ENCODE measurements at regions not wholly inside any gene's neighbourhood (a gene's known extent, or its start where the extent isn't known, plus 50 kb on each side); places are given as distances from the start of the nearest gene placed in this dataset.

- Histone ChIP-seq H2BK120ac (replicated peaks; ENCODE audit: low read depth, low read length) (no peak overlapping the region), H3K4me2 (ENCODE audit: insufficient read depth in 1 of 2, low read depth in 2 of 2, low read length in 2 of 2) (no peak overlapping the region), H3K79me1 (ENCODE audit: low read depth, low read length) (no peaks in the 10 kb centered on the region), H3K4me3 (ENCODE audit: extremely low read depth in 1 of 4, insufficient read depth in 2 of 4, low read depth in 3 of 4, low read length in 4 of 4) (no peak overlapping the region), H3K79me2 (ENCODE audit: control insufficient read depth in 1 of 2, insufficient read depth in 2 of 2, low read length in 2 of 2) (no peaks in the 10 kb centered on the region), H3K23ac (ENCODE audit: insufficient read length) (no peak overlapping the region), H4K91ac (replicated peaks; ENCODE audit: insufficient read length, low read length) (no peak overlapping the region), H3K27ac (ENCODE audit: low read depth, low read length) (no peak overlapping the region), H3K9ac (replicated peaks in 1 of 4; ENCODE audit: extremely low read depth in 1 of 4, low read depth in 3 of 4, low read length in 3 of 4) (no peak overlapping the region), H2BK5ac (ENCODE audit: low read depth, low read length) (no peak overlapping the region), H2AK5ac (ENCODE audit: low read depth, low read length) (no peak overlapping the region), H2BK12ac (ENCODE audit: low read depth, low read length) (no peak overlapping the region), H3K27me3 (replicated peaks in 1 of 4; ENCODE audit: control insufficient read depth in 3 of 4, extremely low read depth in 1 of 4, insufficient read depth in 3 of 4, low read length in 3 of 4) (no peaks in the 10 kb centered on the region), H2AFZ (ENCODE audit: low read length) (peak overlapping the region; percentile 98), H3K14ac (ENCODE audit: insufficient read length) (no peak overlapping the region), H3K56ac (replicated peaks; ENCODE audit: insufficient read length, low read depth, low read length) (no peak overlapping the region), H4K5ac (ENCODE audit: insufficient read length, low read depth, low read length) (no peak overlapping the region), H3K4ac (replicated peaks; ENCODE audit: insufficient read length, low read depth, low read length) (no peak overlapping the region), H2BK20ac (ENCODE audit: low read length) (no peak overlapping the region), H3K4me1 (replicated peaks in 1 of 4; ENCODE audit: control insufficient read depth in 3 of 4, insufficient read depth in 4 of 4, low read length in 3 of 4) (no peaks in the 10 kb centered on the region), H3K9me3 (ENCODE audit: insufficient read depth in 2 of 2, low read depth in 1 of 2, low read length in 1 of 2) (no peaks in the 10 kb centered on the region), H4K20me1 (replicated peaks in 1 of 2; ENCODE audit: control insufficient read depth in 1 of 2, insufficient read depth in 2 of 2, low read length in 2 of 2) (no peaks in the 10 kb centered on the region), H3K23me2 (ENCODE audit: low read depth, low read length) (no peaks in the 10 kb centered on the region), H4K8ac (ENCODE audit: extremely low read depth, insufficient read depth, low read length) (no peak overlapping the region), H3K18ac (ENCODE audit: extremely low read depth, low read length) (no peak overlapping the region), H2BK15ac (ENCODE audit: low read length) (no peak overlapping the region), H3K36me3 (ENCODE audit: control insufficient read depth in 2 of 4, insufficient read depth in 4 of 4, low read length in 3 of 4) (no peaks in the 10 kb centered on the region)
- peak; percentile 13 for FAIRE-seq
- CTCF ChIA-PET (ENCODE audit: partially characterized antibody): interaction anchor here (0.7 to 2.0 kb wide), 11 partner anchors 11 to 565 kb away, joined by 3 to 13 read pairs (median 4); partner anchors contain the start of gene SLC25A24
- WGBS, 2 experiments (ENCODE audit: extremely low coverage in 1 of 2, insufficient coverage in 1 of 2, insufficient read length in 1 of 2, insufficient replicate concordance in 2 of 2, low coverage in 1 of 2, low lambda C conversion rate in 2 of 2, missing lambda C conversion rate in 1 of 2): 82% methylated on average over 4 of the region's 4 CpGs; no CpG with 5 or more reads in 1 of the 2 experiments
- POLR2A ChIA-PET (ENCODE audit: partially characterized antibody): no interaction called here
- peak; percentile 36 to 53 for DNase-seq (ENCODE audit: low read depth in 1 of 2, low spot score in 2 of 2)
- TF ChIP-seq MAFK (IDR thresholded peaks at IDR 0.05; ENCODE audit: low read depth, low read length): no peak
- no peak for TF ChIP-seq PHF8 (conservative IDR thresholded peaks at IDR 0.05; ENCODE audit: low read depth, low read length)
Measured at GRCh38 chr1:108327534-108328466, 83.9 kb upstream of the NBPF4 start.
